Muscle of back (tissue), 3 donors: ENCODE measurements at regions not wholly inside any gene's neighbourhood (a gene's known extent, or its start where the extent isn't known, plus 50 kb on each side); places are given as distances from the start of the nearest gene placed in this dataset.
A peak's percentile ranks its signal among the peaks of the same experiment; 100 is the strongest.

Source experiments
- DNase-seq, 3 donors: peaks; one replicate each; pipeline versions ENCODE4 v3.0.0 to v3.0.0-alpha.2; 2013

- DNase-seq, result no peak
Measured at GRCh38 chr18:45260125-45260524, 355.2 kb upstream of the SLC14A2 start.

- DNase-seq, result no peak
Measured at GRCh38 chr18:45266023-45266422, 349.3 kb upstream of the SLC14A2 start.

- DNase-seq, result no peak
Measured at GRCh38 chr18:45267622-45268021, 347.7 kb upstream of the SLC14A2 start.

DNA sequence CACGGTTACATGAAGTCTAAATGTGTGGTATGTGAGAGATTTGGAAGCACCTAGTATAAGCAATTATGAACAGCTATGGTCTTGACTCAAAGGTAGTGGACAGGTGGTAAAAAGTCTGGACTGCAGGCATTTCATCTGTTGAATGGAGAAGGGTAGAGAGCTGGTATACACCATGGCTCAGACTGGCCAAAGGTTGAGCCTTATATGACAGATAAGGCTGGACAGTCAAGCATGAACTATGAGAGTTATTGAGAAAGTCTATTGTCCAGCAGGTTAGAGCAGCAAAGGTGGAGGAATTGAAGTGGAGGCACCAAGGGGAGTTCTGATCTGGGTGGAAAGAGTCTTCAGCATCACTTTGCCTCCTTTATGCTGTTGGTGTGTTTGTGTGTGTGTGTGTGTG lies 346.7 kb upstream of the SLC14A2 start:
- no peak for DNase-seq

- DNase-seq, result no peak
Measured at GRCh38 chr18:45270289-45270771, 344.9 kb upstream of the SLC14A2 start.

- DNase-seq, result no peak
Measured at GRCh38 chr18:45274026-45274425, 341.2 kb upstream of the SLC14A2 start.

DNA sequence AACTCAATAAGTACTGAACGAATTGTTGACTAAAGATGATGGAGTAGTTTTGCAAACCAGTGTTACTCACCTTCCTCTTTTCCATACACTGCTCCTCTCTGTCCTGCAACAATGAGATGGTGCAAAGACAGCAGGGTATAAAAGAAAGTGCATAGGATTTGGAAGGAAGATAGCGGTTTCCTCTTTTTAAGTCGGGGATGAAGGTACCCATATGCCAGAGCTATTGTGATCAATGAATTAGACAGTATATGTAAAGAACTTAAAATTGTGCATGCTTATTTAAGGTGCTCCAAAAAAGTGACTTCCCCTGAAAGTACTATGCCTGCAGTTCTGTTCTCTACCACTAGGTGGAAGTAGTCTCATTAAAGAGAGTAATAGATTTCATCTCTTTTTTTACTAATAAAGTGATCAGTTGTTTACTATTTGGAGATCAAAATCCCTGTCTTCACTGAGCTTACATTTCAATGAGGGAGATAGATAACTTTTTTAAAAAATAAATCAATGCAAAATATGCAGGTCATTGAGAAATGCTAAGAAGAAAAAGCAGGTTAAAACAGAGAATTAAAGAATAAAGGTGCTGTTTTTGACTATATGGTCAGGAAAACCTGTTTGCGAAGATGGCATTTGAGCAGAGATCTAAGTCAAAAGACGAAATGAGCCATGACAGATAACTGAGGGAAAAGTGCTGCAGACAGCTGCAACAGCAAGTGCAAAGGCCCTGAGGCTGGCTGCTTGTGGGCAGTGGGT lies 339.7 kb upstream of the SLC14A2 start:
- no peak for DNase-seq

GRCh38 chr18:45276878-45277277 lies 338.4 kb upstream of the SLC14A2 start:
- DNase-seq, result no peak

GRCh38 chr18:45277908-45278307 lies 337.4 kb upstream of the SLC14A2 start:
- no peak for DNase-seq

DNA sequence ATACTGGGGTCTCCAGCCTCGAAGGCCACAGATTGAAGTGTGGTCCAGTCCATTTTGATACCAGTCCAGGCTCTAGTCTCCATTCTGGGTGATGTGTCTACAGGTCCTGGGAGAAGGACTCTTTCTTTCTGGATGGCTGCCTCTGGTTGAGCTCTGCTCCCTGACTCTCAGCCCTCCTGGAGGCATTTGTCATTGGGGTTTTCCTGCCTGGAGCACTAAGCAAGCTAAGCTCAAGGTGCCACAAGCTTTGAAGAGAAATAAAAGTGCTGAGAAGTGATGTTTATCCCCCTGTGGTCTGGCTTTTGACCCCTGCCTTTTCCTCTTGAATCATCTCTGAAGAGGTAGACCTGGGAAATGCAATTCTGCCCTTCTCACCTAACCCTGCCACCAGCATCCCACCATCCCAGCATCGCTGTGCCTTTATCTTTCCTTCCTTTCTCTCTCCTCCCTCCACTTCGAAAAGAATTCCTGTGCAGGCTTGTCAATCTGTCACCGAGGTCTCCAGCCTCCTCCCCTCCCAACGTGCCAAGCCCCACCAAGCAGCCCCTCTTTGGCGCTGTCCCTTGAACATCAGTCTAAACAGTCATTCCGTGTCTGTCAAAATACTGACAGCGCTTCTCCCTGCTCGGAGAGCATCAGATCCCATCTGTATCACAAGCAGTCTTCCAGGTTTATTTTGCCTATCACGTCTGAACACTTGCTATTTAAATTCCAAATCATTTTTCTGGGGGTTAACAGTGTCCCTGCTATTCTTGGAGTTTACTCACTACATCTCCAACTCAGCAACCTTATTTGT lies 334.6 kb upstream of the SLC14A2 start:
- no peak for DNase-seq

- no peak for DNase-seq
Measured at GRCh38 chr18:45282101-45282812, 333.0 kb upstream of the SLC14A2 start.

DNA sequence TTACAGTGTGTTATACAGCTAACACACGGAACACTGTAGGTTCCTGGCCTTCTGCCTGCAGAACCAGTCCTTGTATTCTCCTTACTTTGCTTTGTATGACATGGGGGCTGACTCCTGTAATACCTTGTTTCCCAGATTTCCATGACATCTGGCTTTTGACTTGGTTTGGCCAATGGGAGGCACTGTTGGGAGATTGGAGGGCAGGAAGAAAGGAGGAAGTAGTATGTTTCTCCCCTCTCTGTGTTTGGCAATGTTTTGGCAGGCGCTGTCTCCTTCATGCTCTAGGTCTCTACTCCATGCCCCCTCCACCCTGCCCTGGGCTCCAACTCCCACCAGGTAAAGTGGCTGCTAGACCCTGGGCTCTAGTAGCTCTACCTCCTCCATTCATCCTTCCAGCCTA lies 331.1 kb upstream of the SLC14A2 start:
- no peak for DNase-seq

GRCh38 chr18:45284851-45285250 lies 330.4 kb upstream of the SLC14A2 start:
- no peak for DNase-seq

GRCh38 chr18:45285251-45285650 lies 330.0 kb upstream of the SLC14A2 start:
- DNase-seq, result no peak

DNA sequence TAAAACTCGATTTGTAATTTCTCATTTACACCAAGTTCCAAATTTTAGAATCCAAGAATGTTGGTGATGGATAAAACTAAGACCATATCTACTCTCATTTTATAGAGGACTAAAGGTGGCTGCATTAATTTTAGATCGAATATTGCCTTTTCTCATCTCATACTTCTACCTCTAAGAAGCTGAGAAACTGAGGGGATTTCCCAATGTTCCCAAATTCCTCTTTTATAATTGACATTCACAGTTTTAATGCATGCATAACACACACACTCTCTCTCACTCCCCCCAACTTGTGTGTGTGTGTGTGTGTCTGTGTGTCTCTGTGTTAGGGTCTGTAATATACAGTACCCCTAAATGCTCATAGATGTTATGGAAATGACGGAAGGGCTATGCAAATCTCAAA lies 328.8 kb upstream of the SLC14A2 start:
- no peak for DNase-seq

GRCh38 chr18:45287531-45287930 lies 327.7 kb upstream of the SLC14A2 start:
- no peak for DNase-seq

- DNase-seq, result no peak
Measured at GRCh38 chr18:45290364-45290763, 324.9 kb upstream of the SLC14A2 start.

- DNase-seq, result peak in 1 of 3 donors; percentile 16
Measured at GRCh38 chr18:45291621-45292615, 323.4 kb upstream of the SLC14A2 start.

DNA sequence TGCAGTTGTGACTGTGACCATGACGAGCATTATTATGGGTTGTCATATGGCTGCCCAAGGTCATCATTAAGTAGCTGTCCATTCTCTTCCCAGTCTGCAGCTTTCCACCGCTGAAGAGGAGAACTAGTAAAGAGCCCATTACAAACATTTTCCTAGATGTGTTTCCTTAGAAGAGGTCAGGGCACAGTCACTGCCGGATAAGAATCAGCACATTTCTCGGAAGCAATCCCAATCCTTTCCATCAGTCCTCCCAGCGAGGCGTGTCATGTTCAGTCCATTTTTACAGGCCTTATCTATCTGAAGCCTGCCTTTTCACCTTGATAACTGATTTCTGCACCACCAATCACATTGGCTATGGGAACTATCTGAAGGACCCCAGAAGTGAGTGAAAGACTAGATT lies 319.9 kb upstream of the SLC14A2 start:
- no peak for DNase-seq

GRCh38 chr18:45298986-45299385 lies 316.3 kb upstream of the SLC14A2 start:
- DNase-seq, result no peak

- no peak for DNase-seq
Measured at GRCh38 chr18:45303026-45303425, 312.2 kb upstream of the SLC14A2 start.
